H9 (cell line): ENCODE measurements at regions not wholly inside any gene's neighbourhood (a gene's known extent, or its start where the extent isn't known, plus 50 kb on each side); places are given as distances from the start of the nearest gene placed in this dataset.

Experiments
- DNase-seq: peaks from one replicate; pipeline ENCODE4 v3.0.0-alpha.2; 2017
- H2AFZ ChIP-seq: one replicate; pipeline ENCODE4 v1.6.1; 2013; ENCODE audit warnings: mild to moderate bottlenecking, low read length, control low read depth, moderate library complexity
- H2AK5ac ChIP-seq: 2 replicates; pipeline ENCODE4 v1.6.1; 2013; ENCODE audit warnings: low read length, control low read depth, mixed read lengths; ENCODE audit not compliant: insufficient read length
- H2BK120ac ChIP-seq: one replicate; pipeline ENCODE4 v1.6.1; 2013; ENCODE audit warnings: low read depth, mild to moderate bottlenecking, low read length, control low read depth, inconsistent platforms; ENCODE audit not compliant: poor library complexity, severe bottlenecking
- H2BK12ac ChIP-seq: 2 replicates; pipeline ENCODE4 v1.6.1; 2013; ENCODE audit warnings: low read length, control low read depth, mixed read lengths, low read depth; ENCODE audit not compliant: insufficient read length
- H2BK15ac ChIP-seq: 2 replicates; pipeline ENCODE4 v1.6.1; 2013; ENCODE audit warnings: low read depth, low read length, control low read depth
- H2BK20ac ChIP-seq: one replicate; pipeline ENCODE4 v1.6.1; 2013; ENCODE audit warnings: low read depth, mild to moderate bottlenecking, low read length, control low read depth, inconsistent platforms; ENCODE audit not compliant: poor library complexity, severe bottlenecking
- H2BK5ac ChIP-seq: 2 replicates; pipeline ENCODE4 v1.6.1; 2013; ENCODE audit warnings: low read length, control low read depth, mixed read lengths; ENCODE audit not compliant: insufficient read length
- H3K14ac ChIP-seq: 2 replicates; pipeline ENCODE4 v1.6.1; 2013; ENCODE audit warnings: low read length, control low read depth; ENCODE audit not compliant: insufficient read depth
- H3K18ac ChIP-seq: 2 replicates; pipeline ENCODE4 v1.6.1; 2013; ENCODE audit warnings: low read depth, mild to moderate bottlenecking, mixed read lengths, low read length, control low read depth; ENCODE audit not compliant: insufficient read length
- H3K23ac ChIP-seq: 2 replicates; pipeline ENCODE4 v1.6.1; 2013; ENCODE audit warnings: low read length, control low read depth, mixed read lengths, low read depth; ENCODE audit not compliant: insufficient read length
- H3K23me2 ChIP-seq: 2 replicates; pipeline ENCODE4 v1.6.1; 2013; ENCODE audit warnings: low read depth, mild to moderate bottlenecking, mixed read lengths, low read length, control low read depth; ENCODE audit not compliant: insufficient read length, poor library complexity, severe bottlenecking
- H3K27ac ChIP-seq: 2 replicates; pipeline ENCODE4 v1.5.1; 2013; ENCODE audit warnings: low read length, control low read depth, mixed read lengths, low read depth; ENCODE audit not compliant: insufficient read length
- H3K27me3 ChIP-seq: 2 replicates; pipeline ENCODE4 v1.6.1; 2013; ENCODE audit warnings: low read length, control low read depth, inconsistent platforms; ENCODE audit not compliant: insufficient read depth
- H3K4ac ChIP-seq: 2 replicates; pipeline ENCODE4 v1.6.1; 2013; ENCODE audit warnings: low read depth, mild to moderate bottlenecking, control low read depth, inconsistent platforms, low read length, moderate library complexity
- H3K4me1 ChIP-seq: 2 replicates; pipeline ENCODE4 v1.6.1; 2013; ENCODE audit warnings: low read length, control low read depth, inconsistent platforms; ENCODE audit not compliant: insufficient read depth
- H3K4me2 ChIP-seq: 2 replicates; pipeline ENCODE4 v1.6.1; 2013; ENCODE audit warnings: low read length, control low read depth, mixed read lengths; ENCODE audit not compliant: insufficient read length, insufficient read depth
- H3K56ac ChIP-seq: 2 replicates; pipeline ENCODE4 v1.6.1; 2013; ENCODE audit warnings: low read depth, mild to moderate bottlenecking, mixed read lengths, low read length, control low read depth; ENCODE audit not compliant: insufficient read length
- H3K79me1 ChIP-seq: 2 replicates; pipeline ENCODE4 v1.6.1; 2013; ENCODE audit warnings: low read depth, mild to moderate bottlenecking, moderate library complexity, low read length, control low read depth, inconsistent platforms; ENCODE audit not compliant: insufficient read depth, poor library complexity, severe bottlenecking
- H3K79me2 ChIP-seq: 2 replicates; pipeline ENCODE4 v1.6.1; 2013; ENCODE audit warnings: low read length, control low read depth, inconsistent platforms; ENCODE audit not compliant: insufficient read depth
- H3K9ac ChIP-seq: 2 replicates; pipeline ENCODE4 v1.6.1; 2013; ENCODE audit warnings: low read length, control low read depth, mixed read lengths; ENCODE audit not compliant: insufficient read length; ENCODE audit errors: extremely low read depth
- H3K9me3 ChIP-seq: one replicate; pipeline ENCODE4 v1.6.1; 2013; ENCODE audit warnings: low read depth, low read length, inconsistent platforms; ENCODE audit not compliant: control insufficient read depth
- H3T11ph ChIP-seq: one replicate; pipeline ENCODE4 v1.6.1; 2013; ENCODE audit warnings: mild to moderate bottlenecking, low read length, control low read depth, inconsistent platforms
- H4K20me1 ChIP-seq: one replicate; pipeline ENCODE4 v1.6.1; 2013; ENCODE audit not compliant: control insufficient read depth, insufficient read length, insufficient read depth
- H4K5ac ChIP-seq: 2 replicates; pipeline ENCODE4 v1.6.1; 2013; ENCODE audit warnings: low read depth, mild to moderate bottlenecking, mixed read lengths, low read length, control low read depth; ENCODE audit not compliant: insufficient read length
- H4K8ac ChIP-seq: replicated peaks from 2 replicates; pipeline ENCODE4 v1.6.1; 2013; ENCODE audit warnings: low read length, control low read depth, mixed read lengths, low read depth; ENCODE audit not compliant: insufficient read length
- H4K91ac ChIP-seq: 2 replicates; pipeline ENCODE4 v1.6.1; 2013; ENCODE audit warnings: low read depth, mild to moderate bottlenecking, moderate library complexity, mixed read lengths, low read length, control low read depth; ENCODE audit not compliant: insufficient read length
- H3K27ac Mint-ChIP-seq, 3 experiments: 2 replicates in 2 of 3; 3 replicates in 1 of 3; pipeline ENCODE4 v1.8.0; 2020 to 2021; ENCODE audit warnings: mixed read lengths in 3 of 3, mild to moderate bottlenecking in 1 of 3, moderate library complexity in 1 of 3
- H3K27me3 Mint-ChIP-seq: 2 replicates; pipeline ENCODE4 v1.8.0; 2021; ENCODE audit warnings: low read depth, mild to moderate bottlenecking, moderate library complexity, mixed read lengths
- H3K36me3 Mint-ChIP-seq, 3 experiments: 2 replicates in 2 of 3; 3 replicates in 1 of 3; pipeline ENCODE4 v1.8.0; 2020 to 2021; ENCODE audit warnings: low read depth in 3 of 3, mixed read lengths in 3 of 3; ENCODE audit not compliant: insufficient read depth in 1 of 3
- H3K4me1 Mint-ChIP-seq, 2 experiments: 2 replicates each; pipeline ENCODE4 v1.8.0; 2020; ENCODE audit warnings: mixed read lengths in 2 of 2
- H3K4me3 Mint-ChIP-seq, 2 experiments: 2 replicates in 1 of 2; 3 replicates in 1 of 2; pipeline ENCODE4 v1.8.0; 2020 to 2021; ENCODE audit warnings: mild to moderate bottlenecking in 2 of 2, mixed read lengths in 2 of 2, moderate library complexity in 1 of 2
- H3K9me3 Mint-ChIP-seq, 2 experiments: 2 replicates in 1 of 2; 3 replicates in 1 of 2; pipeline ENCODE4 v1.8.0; 2020; ENCODE audit warnings: mild to moderate bottlenecking in 2 of 2, mixed read lengths in 2 of 2, moderate library complexity in 1 of 2
- CTCF ChIP-seq: fragments of 200-600 bp; sonication (generic); conservative IDR thresholded peaks from 3 replicates; pipeline ENCODE4 v1.8.0; 2021; ENCODE audit warnings: antibody characterized with exemption, mild to moderate bottlenecking
- WGBS: extraction: QIAGEN DNeasy Blood & Tissue Kit; methylation state at CpG from one replicate; pipeline ENCODE4 v1.1.7; 2013; ENCODE audit warnings: missing lambda C conversion rate, low lambda C conversion rate, mixed read lengths; ENCODE audit not compliant: insufficient read length; ENCODE audit errors: extremely low coverage; 5-methylcytosine and 5-hydroxymethylcytosine counted together

- no peaks in the 10 kb centered on the region for H4K20me1 ChIP-seq
- no peak overlapping the region for H2BK12ac ChIP-seq
- no peak for TF ChIP-seq CTCF
- H3K4me1 Mint-ChIP-seq, result peaks cover 13 to 37% of the 10 kb centered on the region in 2 experiments
- no peak overlapping the region for H2BK20ac ChIP-seq
- no peak for DNase-seq
- H3K4me1 ChIP-seq, result no peaks in the 10 kb centered on the region
- H3K23ac ChIP-seq, result no peak overlapping the region
- H3K9ac ChIP-seq, result no peak overlapping the region
- H3K9me3 Mint-ChIP-seq, result peaks cover 63 to 74% of the 10 kb centered on the region in 2 experiments
- H4K91ac ChIP-seq, result no peak overlapping the region
- H2AFZ ChIP-seq, result no peak overlapping the region
- no peak overlapping the region for H2AK5ac ChIP-seq
- H3K14ac ChIP-seq, result no peak overlapping the region
- no peak overlapping the region for H3K27ac Mint-ChIP-seq
- no peak overlapping the region for H3T11ph ChIP-seq
- H3K56ac ChIP-seq, result no peak overlapping the region
- H3K79me1 ChIP-seq, result no peaks in the 10 kb centered on the region
- no peak overlapping the region for H4K5ac ChIP-seq
- H3K27ac ChIP-seq, result no peak overlapping the region
- no CpG with 5 or more reads among the region's 15 CpGs for WGBS
- no peak overlapping the region for H3K4me2 ChIP-seq
- no peak overlapping the region for H3K4me3 Mint-ChIP-seq
- no peak overlapping the region for H2BK5ac ChIP-seq
- peaks cover 4% of the 10 kb centered on the region; the same call in 1 of the 2 replicates for H3K27me3 ChIP-seq
- no peak overlapping the region for H2BK15ac ChIP-seq
- H3K18ac ChIP-seq, result no peak overlapping the region
- no peaks in the 10 kb centered on the region for H3K23me2 ChIP-seq
- H3K36me3 Mint-ChIP-seq, result no peaks in the 10 kb centered on the region
- no peak overlapping the region for H3K4ac ChIP-seq
- peaks cover 18% of the 10 kb centered on the region for H3K27me3 Mint-ChIP-seq
- H3K9me3 ChIP-seq, result no peaks in the 10 kb centered on the region
- no peaks in the 10 kb centered on the region for H3K79me2 ChIP-seq
- no peak overlapping the region for H2BK120ac ChIP-seq
- H4K8ac ChIP-seq, result no peak overlapping the region
Observed at GRCh38 chrX:40300286-40300890, 202.6 kb upstream of the BCOR start.
